Keratinocyte (primary cell): ENCODE measurements at regions not wholly inside any gene's neighbourhood (a gene's known extent, or its start where the extent isn't known, plus 50 kb on each side); places are given as distances from the start of the nearest gene placed in this dataset.

Experiments
- DNase-seq: peaks from one replicate; pipeline ENCODE4 v3.0.0-alpha.2; 2011; ENCODE audit warnings: low read depth, missing footprints, low spot score
- FAIRE-seq: peaks from 2 replicates; lab custom pipeline; 2011; peaks lifted over from hg19 to GRCh38; lab: Jason Lieb, UNC
- H2AFZ ChIP-seq: 2 replicates; pipeline ENCODE4 v1.6.0; 2012; ENCODE audit warnings: low read length, control low read depth, inconsistent platforms; ENCODE audit not compliant: control insufficient read depth
- H3K27ac ChIP-seq: 2 replicates; pipeline ENCODE4 v1.5.1; 2011; ENCODE audit warnings: low read length; ENCODE audit not compliant: control insufficient read depth, insufficient read depth
- H3K27me3 ChIP-seq: 3 replicates; pipeline ENCODE4 v1.6.0; 2011; ENCODE audit warnings: low read length; ENCODE audit not compliant: control insufficient read depth, insufficient read depth; ENCODE audit errors: extremely low read depth
- H3K36me3 ChIP-seq, 2 experiments: 2 replicates in 1 of 2; 3 replicates in 1 of 2; pipeline ENCODE4 v1.5.1; 2011; ENCODE audit warnings: low read length in 2 of 2, mild to moderate bottlenecking in 1 of 2; ENCODE audit not compliant: control insufficient read depth in 2 of 2, insufficient read depth in 2 of 2; ENCODE audit errors: extremely low read depth in 1 of 2
- H3K4me1 ChIP-seq: 3 replicates; pipeline ENCODE4 v1.5.1; 2011; ENCODE audit warnings: low read length; ENCODE audit not compliant: control insufficient read depth, insufficient read depth; ENCODE audit errors: extremely low read depth
- H3K4me2 ChIP-seq: 3 replicates; pipeline ENCODE4 v1.6.0; 2011; ENCODE audit warnings: low read depth, low read length; ENCODE audit not compliant: control insufficient read depth, insufficient read depth; ENCODE audit errors: extremely low read depth
- H3K4me3 ChIP-seq, 3 experiments: fragments of 200-600 bp in 1 of 3; sonication (generic) in 1 of 3; 2 replicates in 2 of 3; 3 replicates in 1 of 3; pipeline ENCODE4 v1.5.1; 2011 to 2016; ENCODE audit warnings: low read length in 3 of 3, mild to moderate bottlenecking in 3 of 3, control low read depth in 2 of 3, inconsistent platforms in 1 of 3, low read depth in 1 of 3, mixed read lengths in 1 of 3, mixed run types in 1 of 3, moderate library complexity in 1 of 3; ENCODE audit not compliant: control insufficient read depth in 2 of 3, insufficient read depth in 2 of 3; ENCODE audit errors: extremely low read depth in 1 of 3
- H3K79me2 ChIP-seq: 2 replicates; pipeline ENCODE4 v1.6.0; 2012; ENCODE audit warnings: low read length; ENCODE audit not compliant: control insufficient read depth, insufficient read depth
- H3K9ac ChIP-seq: 3 replicates; pipeline ENCODE4 v1.6.0; 2011; ENCODE audit warnings: low read length; ENCODE audit not compliant: control insufficient read depth, insufficient read depth; ENCODE audit errors: extremely low read depth
- H3K9me1 ChIP-seq: 3 replicates; pipeline ENCODE4 v1.6.0; 2011; ENCODE audit warnings: low read length; ENCODE audit not compliant: control insufficient read depth, insufficient read depth; ENCODE audit errors: extremely low read depth
- H3K9me3 ChIP-seq: 2 replicates; pipeline ENCODE4 v1.5.1; 2012; ENCODE audit warnings: low read depth, low read length; ENCODE audit not compliant: control insufficient read depth
- H4K20me1 ChIP-seq: 3 replicates; pipeline ENCODE4 v1.6.0; 2011; ENCODE audit warnings: low read length; ENCODE audit not compliant: control insufficient read depth, insufficient read depth; ENCODE audit errors: extremely low read depth
- EZH2 ChIP-seq: IDR thresholded peaks from one replicate; pipeline ENCODE4 v1.6.1; 2012; ENCODE audit warnings: inconsistent platforms, mild to moderate bottlenecking, low read length, moderate library complexity
- dilution Hi-C: fragments of 300-500 bp; cut with MboI; formaldehyde crosslinking; loops from one replicate; pipeline ENCODE4 v1.7.0; 2020; ENCODE audit warnings: low sequenced_read_pairs; ENCODE audit not compliant: extremely low pct_ligation_motif_present
- TF ChIP-seq, protein P1 (sequence below), 3 experiments: IDR thresholded peaks in 1 of 3; conservative IDR thresholded peaks in 1 of 3; optimal IDR thresholded peaks in 1 of 3; 2 replicates in 2 of 3; 3 replicates in 1 of 3; pipeline versions ENCODE3 to v1.5.1; 2011; ENCODE audit warnings: low read length in 3 of 3, mild to moderate bottlenecking in 3 of 3, moderate library complexity in 2 of 3, control low read depth in 1 of 3, inconsistent platforms in 1 of 3; ENCODE audit not compliant: insufficient read depth in 2 of 3; ENCODE audit errors: extremely low read depth in 1 of 3

DNA sequence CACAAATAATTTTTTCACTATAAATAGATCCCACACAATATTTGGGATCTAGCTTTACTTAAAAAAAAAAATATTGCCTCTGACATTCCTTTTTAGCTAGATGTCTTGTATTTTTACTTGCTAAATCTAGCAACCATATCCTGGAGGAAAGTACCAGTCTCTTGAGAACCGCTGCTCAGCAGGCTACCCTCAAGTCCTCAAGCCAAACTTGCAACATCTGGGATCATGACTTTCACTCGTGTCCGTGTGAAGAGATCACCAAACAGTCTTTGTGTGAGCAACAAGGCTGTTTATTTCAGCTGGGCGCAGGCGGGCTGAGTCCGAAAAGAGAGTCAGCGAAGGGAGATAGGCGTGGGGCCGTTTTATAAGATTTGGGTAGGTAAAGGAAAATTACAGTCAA is 180.3 kb upstream of the FER start:
- FAIRE-seq, result no peak
- TF ChIP-seq EZH2, result no peak
- TF ChIP-seq, protein P1, sequence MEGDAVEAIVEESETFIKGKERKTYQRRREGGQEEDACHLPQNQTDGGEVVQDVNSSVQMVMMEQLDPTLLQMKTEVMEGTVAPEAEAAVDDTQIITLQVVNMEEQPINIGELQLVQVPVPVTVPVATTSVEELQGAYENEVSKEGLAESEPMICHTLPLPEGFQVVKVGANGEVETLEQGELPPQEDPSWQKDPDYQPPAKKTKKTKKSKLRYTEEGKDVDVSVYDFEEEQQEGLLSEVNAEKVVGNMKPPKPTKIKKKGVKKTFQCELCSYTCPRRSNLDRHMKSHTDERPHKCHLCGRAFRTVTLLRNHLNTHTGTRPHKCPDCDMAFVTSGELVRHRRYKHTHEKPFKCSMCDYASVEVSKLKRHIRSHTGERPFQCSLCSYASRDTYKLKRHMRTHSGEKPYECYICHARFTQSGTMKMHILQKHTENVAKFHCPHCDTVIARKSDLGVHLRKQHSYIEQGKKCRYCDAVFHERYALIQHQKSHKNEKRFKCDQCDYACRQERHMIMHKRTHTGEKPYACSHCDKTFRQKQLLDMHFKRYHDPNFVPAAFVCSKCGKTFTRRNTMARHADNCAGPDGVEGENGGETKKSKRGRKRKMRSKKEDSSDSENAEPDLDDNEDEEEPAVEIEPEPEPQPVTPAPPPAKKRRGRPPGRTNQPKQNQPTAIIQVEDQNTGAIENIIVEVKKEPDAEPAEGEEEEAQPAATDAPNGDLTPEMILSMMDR (optimal IDR thresholded peaks at IDR 0.05 in 1 of 3, IDR thresholded peaks at IDR 0.05 in 1 of 3, conservative IDR thresholded peaks at IDR 0.05 in 1 of 3; ENCODE audit: extremely low read depth in 1 of 3, insufficient read depth in 2 of 3, low read length in 3 of 3), result no peak
- Histone ChIP-seq H3K4me1 (no peaks in the 10 kb centered on the region), H3K9ac (no peak overlapping the region), H3K36me3 (no peaks in the 10 kb centered on the region), H3K4me3 (no peak overlapping the region), H3K4me2 (no peak overlapping the region), H2AFZ (no peak overlapping the region), H3K79me2 (no peaks in the 10 kb centered on the region), H3K9me1 (no peaks in the 10 kb centered on the region), H3K9me3 (no peaks in the 10 kb centered on the region), H3K27ac (no peak overlapping the region), H4K20me1 (no peaks in the 10 kb centered on the region), H3K27me3 (peaks cover 5% of the 10 kb centered on the region)
- dilution Hi-C loops, result no loop called here
- DNase-seq, result no peak

DNA sequence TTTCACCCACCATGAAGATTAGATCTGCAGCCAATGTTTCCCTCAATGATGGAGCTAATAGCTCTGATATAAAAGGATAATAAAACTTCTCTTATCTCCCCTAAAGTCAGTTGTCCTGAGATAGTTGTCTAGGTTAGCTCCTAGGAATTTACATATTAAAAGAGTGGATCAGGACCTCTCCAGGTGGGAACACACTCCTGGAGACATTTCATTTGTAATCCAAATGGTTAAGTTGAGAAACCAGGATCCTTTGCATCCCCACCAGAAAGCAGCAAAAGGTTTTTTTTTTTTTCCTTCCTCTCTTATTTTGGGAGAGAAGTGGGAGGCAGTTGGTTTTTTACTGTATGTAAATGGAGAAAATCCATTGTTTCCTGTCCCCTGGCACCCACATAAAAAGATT is 182.5 kb upstream of the FBXL17 start:
- Histone ChIP-seq H3K4me3 (no peak overlapping the region), H3K79me2 (no peaks in the 10 kb centered on the region), H3K27me3 (peaks cover 5% of the 10 kb centered on the region), H2AFZ (no peak overlapping the region), H3K4me1 (no peaks in the 10 kb centered on the region), H3K27ac (no peak overlapping the region), H3K9me3 (no peaks in the 10 kb centered on the region), H4K20me1 (no peaks in the 10 kb centered on the region), H3K9ac (no peak overlapping the region), H3K9me1 (no peaks in the 10 kb centered on the region), H3K36me3 (no peaks in the 10 kb centered on the region), H3K4me2 (no peak overlapping the region)
- dilution Hi-C loops, result no loop called here
- no peak for TF ChIP-seq EZH2
- TF ChIP-seq, protein P1 (optimal IDR thresholded peaks at IDR 0.05 in 1 of 3, IDR thresholded peaks at IDR 0.05 in 1 of 3, conservative IDR thresholded peaks at IDR 0.05 in 1 of 3; ENCODE audit: extremely low read depth in 1 of 3, insufficient read depth in 2 of 3, low read length in 3 of 3), result no peak
- FAIRE-seq, result no peak
- no peak for DNase-seq
